ENCODE measurements at regions not wholly inside any gene's neighbourhood (a gene's known extent, or its start where the extent isn't known, plus 50 kb on each side); places are given as distances from the start of the nearest gene placed in this dataset.

- no peak for TF ChIP-seq CTCF (conservative IDR thresholded peaks at IDR 0.05; ENCODE audit: low read depth, low read length)
- H3K4me3 ChIP-seq (ENCODE audit: low read depth, low read length) = no peak overlapping the region
- no peak for DNase-seq (ENCODE audit: low read depth)
Measured at GRCh38 chr6:144986271-144986670, 701.1 kb downstream of the UTRN start.

GRCh38 chr6:144989319-144990107, 704.4 kb downstream of the UTRN start:
- H3K4me3 ChIP-seq (ENCODE audit: low read depth, low read length) = no peak overlapping the region
- no peak for TF ChIP-seq CTCF (conservative IDR thresholded peaks at IDR 0.05; ENCODE audit: low read depth, low read length)
- DNase-seq (ENCODE audit: low read depth) = no peak

GRCh38 chr6:144990784-144991183, 705.6 kb downstream of the UTRN start:
- DNase-seq (ENCODE audit: low read depth) = no peak
- no peak for TF ChIP-seq CTCF (conservative IDR thresholded peaks at IDR 0.05; ENCODE audit: low read depth, low read length)
- H3K4me3 ChIP-seq (ENCODE audit: low read depth, low read length) = no peak overlapping the region

- no peak for TF ChIP-seq CTCF (conservative IDR thresholded peaks at IDR 0.05; ENCODE audit: low read depth, low read length)
- DNase-seq (ENCODE audit: low read depth) = peak; percentile 61
- H3K4me3 ChIP-seq (ENCODE audit: low read depth, low read length) = no peak overlapping the region
Measured at GRCh38 chr6:144993870-144994269, 708.7 kb downstream of the UTRN start.

- TF ChIP-seq CTCF (conservative IDR thresholded peaks at IDR 0.05; ENCODE audit: low read depth, low read length) = no peak
- DNase-seq (ENCODE audit: low read depth) = no peak
- H3K4me3 ChIP-seq (ENCODE audit: low read depth, low read length) = no peak overlapping the region
Measured at GRCh38 chr6:144997996-144998395, 712.9 kb downstream of the UTRN start.

- TF ChIP-seq CTCF (conservative IDR thresholded peaks at IDR 0.05; ENCODE audit: low read depth, low read length) = peak; percentile 27
- no peak for DNase-seq (ENCODE audit: low read depth)
Measured at GRCh38 chr6:144999127-144999526, 714.0 kb downstream of the UTRN start.

GRCh38 chr6:145003145-145003544, 718.0 kb downstream of the UTRN start:
- no peak for DNase-seq (ENCODE audit: low read depth)
- H3K4me3 ChIP-seq (ENCODE audit: low read depth, low read length) = no peak overlapping the region
- TF ChIP-seq CTCF (conservative IDR thresholded peaks at IDR 0.05; ENCODE audit: low read depth, low read length) = no peak

More at GRCh38 chr6:144999127-144999526, 714.0 kb downstream of the UTRN start:
- no peak overlapping the region for H3K4me3 ChIP-seq (ENCODE audit: low read depth, low read length)

Measured in choroid plexus epithelial cell (primary cell).